Sigmoid colon (tissue), 4 donors: ENCODE measurements at regions not wholly inside any gene's neighbourhood (a gene's known extent, or its start where the extent isn't known, plus 50 kb on each side); places are given as distances from the start of the nearest gene placed in this dataset.

Experiments
- EP300 ChIP-seq, 4 donors: sonication (generic); formaldehyde crosslinking; IDR thresholded peaks; one replicate each; pipeline ENCODE4 v1.6.1; 2017; ENCODE audit warnings: antibody characterized with exemption in 4 of 4
- POLR2A ChIP-seq, 2 donors: fragments of 450-650 bp; IDR thresholded peaks; one replicate each; pipeline ENCODE4 v1.6.1; 2016; ENCODE audit warnings: antibody characterized with exemption in 2 of 2, mild to moderate bottlenecking in 2 of 2, moderate library complexity in 2 of 2
- POLR2AphosphoS5 ChIP-seq, 4 donors: sonication (generic); formaldehyde crosslinking; IDR thresholded peaks; one replicate each; pipeline ENCODE4 v1.6.1; 2017; ENCODE audit warnings: antibody characterized with exemption in 4 of 4
- TF ChIP-seq, protein P1 (sequence below), 4 experiments: fragments of 450-650 bp in 3 of 4; fragments of 200-600 bp in 1 of 4; IDR thresholded peaks; one replicate each; pipeline ENCODE4 v1.5.1; 2016 to 2019; ENCODE audit warnings: antibody characterized with exemption in 4 of 4, mild to moderate bottlenecking in 3 of 4, moderate library complexity in 2 of 4

GRCh38 chr12:13770576-13770975 is 210.8 kb downstream of the GRIN2B start:
- TF ChIP-seq EP300 (IDR thresholded peaks at IDR 0.05) (no peak), POLR2A (IDR thresholded peaks at IDR 0.05) (no peak), POLR2AphosphoS5 (IDR thresholded peaks at IDR 0.05) (no peak)
- TF ChIP-seq, protein P1, sequence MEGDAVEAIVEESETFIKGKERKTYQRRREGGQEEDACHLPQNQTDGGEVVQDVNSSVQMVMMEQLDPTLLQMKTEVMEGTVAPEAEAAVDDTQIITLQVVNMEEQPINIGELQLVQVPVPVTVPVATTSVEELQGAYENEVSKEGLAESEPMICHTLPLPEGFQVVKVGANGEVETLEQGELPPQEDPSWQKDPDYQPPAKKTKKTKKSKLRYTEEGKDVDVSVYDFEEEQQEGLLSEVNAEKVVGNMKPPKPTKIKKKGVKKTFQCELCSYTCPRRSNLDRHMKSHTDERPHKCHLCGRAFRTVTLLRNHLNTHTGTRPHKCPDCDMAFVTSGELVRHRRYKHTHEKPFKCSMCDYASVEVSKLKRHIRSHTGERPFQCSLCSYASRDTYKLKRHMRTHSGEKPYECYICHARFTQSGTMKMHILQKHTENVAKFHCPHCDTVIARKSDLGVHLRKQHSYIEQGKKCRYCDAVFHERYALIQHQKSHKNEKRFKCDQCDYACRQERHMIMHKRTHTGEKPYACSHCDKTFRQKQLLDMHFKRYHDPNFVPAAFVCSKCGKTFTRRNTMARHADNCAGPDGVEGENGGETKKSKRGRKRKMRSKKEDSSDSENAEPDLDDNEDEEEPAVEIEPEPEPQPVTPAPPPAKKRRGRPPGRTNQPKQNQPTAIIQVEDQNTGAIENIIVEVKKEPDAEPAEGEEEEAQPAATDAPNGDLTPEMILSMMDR (IDR thresholded peaks at IDR 0.05) = no peak
